HCT116 (cell line): ENCODE measurements at regions not wholly inside any gene's neighbourhood (a gene's known extent, or its start where the extent isn't known, plus 50 kb on each side); places are given as distances from the start of the nearest gene placed in this dataset.

Experiments
- ATAC-seq: fragments of 200-7000 bp; cut with Tn5 transposase; 2 replicates; pipeline ENCODE4 v1.9.1; 2020; ENCODE audit warnings: mild to moderate bottlenecking, moderate library complexity
- BruUV-seq: library from RNA; stranded (reverse); fragments of 400-500 nt; replicated peaks from 2 replicates; lab custom pipeline; 2021; lab: Mats Ljungman, UMichigan
- CTCF ChIA-PET: fragments of 300-600 bp; sonication (Branson Sonifier 250); formaldehyde crosslinking; loops from one replicate; lab custom pipeline; 2021; ENCODE audit warnings: antibody characterized with exemption; lab: Charles Lee
- POLR2A ChIA-PET: fragments of 300-600, 350-600 bp; sonication (Branson Sonifier 250); formaldehyde crosslinking; loops from one replicate; lab custom pipeline; 2021; ENCODE audit warnings: antibody characterized with exemption; lab: Charles Lee
- RAD21 ChIA-PET, 2 experiments: fragments of 300-600 bp; sonication (Branson Sonifier 250); formaldehyde crosslinking; loops; one replicate each; lab custom pipeline; 2023; ENCODE audit warnings: low total read pairs in 2 of 2; ENCODE audit not compliant: uncharacterized antibody in 2 of 2, unreplicated experiment in 2 of 2, low non-redundant PET in 1 of 2; lab: Charles Lee
- DNase-seq: peaks from one replicate; pipeline ENCODE4 v3.0.0-alpha.2; 2010; ENCODE audit warnings: low read depth, low spot score
- H2AFZ ChIP-seq: fragments of 200-600 bp; shearing (Covaris generic), sonication (generic); 2 replicates; pipeline ENCODE4 v1.6.1; 2017; ENCODE audit warnings: low read depth, mixed run types, mixed read lengths, antibody characterized with exemption, low read length; ENCODE audit not compliant: poor library complexity, severe bottlenecking
- H3K27ac ChIP-seq: 2 replicates; pipeline ENCODE4 v1.5.1; 2012; ENCODE audit warnings: low read depth, low read length
- H3K27me3 ChIP-seq: fragments of 200-600 bp; sonication (generic); 2 replicates; pipeline ENCODE4 v1.6.1; 2016; ENCODE audit warnings: mixed run types, low read length, mixed read lengths; ENCODE audit not compliant: insufficient read depth
- H3K36me3 ChIP-seq, 2 experiments: fragments of 200-500 bp in 1 of 2; fragments of 200-600 bp in 1 of 2; sonication (Bioruptor generic) in 1 of 2; sonication (generic) in 1 of 2; 2 replicates each; pipeline versions ENCODE4 v1.5.1 to v1.6.1; 2014 to 2016; ENCODE audit warnings: low read length in 2 of 2, inconsistent platforms in 1 of 2, mixed read lengths in 1 of 2, mixed run types in 1 of 2; ENCODE audit not compliant: insufficient read depth in 2 of 2, control insufficient read depth in 1 of 2
- H3K4me1 ChIP-seq, 2 experiments: fragments of 200-600 bp in 1 of 2; sonication (generic) in 1 of 2; 2 replicates each; pipeline versions ENCODE4 v1.5.1 to v1.6.1; 2012 to 2017; ENCODE audit warnings: low read length in 2 of 2, inconsistent platforms in 1 of 2, mild to moderate bottlenecking in 1 of 2, mixed read lengths in 1 of 2, mixed run types in 1 of 2, moderate library complexity in 1 of 2; ENCODE audit not compliant: insufficient read depth in 2 of 2, control insufficient read depth in 1 of 2
- H3K4me2 ChIP-seq: fragments of 200-600 bp; sonication (generic); 2 replicates; pipeline ENCODE4 v1.6.1; 2017; ENCODE audit warnings: mixed run types, low read length, mixed read lengths
- H3K4me3 ChIP-seq, 2 experiments: fragments of 200-600 bp in 1 of 2; sonication (generic) in 1 of 2; replicated peaks in 1 of 2; 2 replicates each; pipeline ENCODE4 v1.5.1; 2011 to 2016; ENCODE audit warnings: low read length in 2 of 2, control low read depth in 1 of 2, low read depth in 1 of 2, mild to moderate bottlenecking in 1 of 2, mixed read lengths in 1 of 2, mixed run types in 1 of 2
- H3K79me2 ChIP-seq: fragments of 200-600 bp; sonication (generic); 2 replicates; pipeline ENCODE4 v1.6.1; 2017; ENCODE audit warnings: mild to moderate bottlenecking, mixed run types, low read length, moderate library complexity, mixed read lengths; ENCODE audit not compliant: insufficient read depth
- H3K9ac ChIP-seq: fragments of 200-600 bp; sonication (generic); 2 replicates; pipeline ENCODE4 v1.6.1; 2016; ENCODE audit warnings: low read length, mixed read lengths
- H3K9me2 ChIP-seq: fragments of 200-600 bp; sonication (generic), shearing (Covaris generic); 2 replicates; pipeline ENCODE4 v1.6.1; 2017; ENCODE audit warnings: mixed run types, mild to moderate bottlenecking, moderate library complexity; ENCODE audit not compliant: insufficient read depth
- H3K9me3 ChIP-seq, 2 experiments: fragments of 200-500 bp in 1 of 2; fragments of 200-600 bp in 1 of 2; sonication (Bioruptor generic) in 1 of 2; sonication (generic) in 1 of 2; 2 replicates each; pipeline ENCODE4 v1.6.1; 2014 to 2017; ENCODE audit warnings: low read length in 2 of 2, mixed read lengths in 2 of 2, inconsistent platforms in 1 of 2, low read depth in 1 of 2, mild to moderate bottlenecking in 1 of 2, mixed run types in 1 of 2, moderate library complexity in 1 of 2; ENCODE audit not compliant: control insufficient read depth in 1 of 2, insufficient read depth in 1 of 2
- H4K20me1 ChIP-seq: fragments of 200-600 bp; sonication (generic), shearing (Covaris generic); 2 replicates; pipeline ENCODE4 v1.6.1; 2017; ENCODE audit warnings: mixed run types, mild to moderate bottlenecking, moderate library complexity; ENCODE audit not compliant: insufficient read depth
- EGR1 ChIP-seq: IDR thresholded peaks from 2 replicates; pipeline ENCODE4 v1.6.1; 2012; ENCODE audit warnings: low read depth
- FOSL1 ChIP-seq: IDR thresholded peaks from 2 replicates; pipeline ENCODE4 v1.6.1; 2012; ENCODE audit warnings: low read depth
- JUND ChIP-seq: IDR thresholded peaks from 2 replicates; pipeline ENCODE4 v1.6.1; 2012
- POLR2A ChIP-seq: IDR thresholded peaks from 2 replicates; pipeline ENCODE4 v1.7.0; 2011; ENCODE audit warnings: borderline replicate concordance; ENCODE audit not compliant: insufficient read depth, insufficient read length; ENCODE audit errors: extremely low read depth
- POLR2AphosphoS5 ChIP-seq: IDR thresholded peaks from 2 replicates; pipeline ENCODE4 v1.6.1; 2011; ENCODE audit warnings: mild to moderate bottlenecking, low read depth, low read length, moderate library complexity
- SP1 ChIP-seq: IDR thresholded peaks from 2 replicates; pipeline ENCODE4 v1.6.1; 2012; ENCODE audit warnings: low read depth
- SRF ChIP-seq: IDR thresholded peaks from 2 replicates; pipeline ENCODE4 v1.6.1; 2012; ENCODE audit warnings: low read depth
- intact Hi-C: fragments of 100-400 bp; cut with micrococcal nuclease; formaldehyde crosslinking; loops from 2 replicates; pipeline ENCODE4 v1.10.0; 2022
- TF ChIP-seq, protein P1 (sequence below): IDR thresholded peaks from 2 replicates; pipeline ENCODE4 v1.6.1; 2011; ENCODE audit warnings: mild to moderate bottlenecking, low read length, moderate library complexity; ENCODE audit not compliant: insufficient replicate concordance; ENCODE audit errors: extremely low read depth
- TF ChIP-seq, protein P2 (sequence below): IDR thresholded peaks from 2 replicates; pipeline ENCODE4 v1.6.1; 2012

DNA sequence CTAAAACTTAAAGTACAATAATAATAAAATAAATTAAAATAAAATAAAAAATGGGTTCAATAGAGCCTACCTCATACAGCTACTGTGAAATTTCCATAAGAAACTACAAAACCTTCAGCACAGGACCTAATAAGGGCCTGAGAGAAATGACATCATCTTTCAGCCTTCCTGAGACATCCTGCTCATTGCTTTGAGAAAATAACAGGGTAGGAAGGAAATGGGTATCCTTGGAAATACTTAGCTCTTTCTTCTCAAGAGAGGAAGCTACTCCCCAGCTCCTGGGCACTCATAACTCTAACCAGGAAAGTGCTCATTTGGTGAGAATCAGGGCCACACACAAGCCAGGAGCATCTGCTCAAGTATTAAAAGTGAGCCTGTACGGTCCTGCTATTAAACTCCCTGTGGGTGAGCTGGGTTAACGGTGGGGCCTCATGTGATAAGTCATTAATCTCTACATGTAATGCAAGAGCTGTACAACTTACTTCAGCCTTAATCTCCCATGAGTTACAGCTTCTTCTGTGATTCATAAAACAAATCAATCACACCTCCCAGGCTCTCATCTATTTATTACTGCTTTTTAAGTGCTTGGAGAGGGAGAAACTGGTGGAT, 141.4 kb downstream of the MAFB start:
- intact Hi-C loops = no loop called here
- no peak overlapping the region for H3K9ac ChIP-seq
- POLR2A ChIA-PET = no interaction called here
- H2AFZ ChIP-seq = no peak overlapping the region
- RAD21 ChIA-PET = no interaction called here
- no peaks in the 10 kb centered on the region for H3K9me2 ChIP-seq
- H3K4me3 ChIP-seq = no peak overlapping the region
- no peaks in the 10 kb centered on the region for H3K79me2 ChIP-seq
- TF ChIP-seq FOSL1 = no peak
- TF ChIP-seq, protein P1, sequence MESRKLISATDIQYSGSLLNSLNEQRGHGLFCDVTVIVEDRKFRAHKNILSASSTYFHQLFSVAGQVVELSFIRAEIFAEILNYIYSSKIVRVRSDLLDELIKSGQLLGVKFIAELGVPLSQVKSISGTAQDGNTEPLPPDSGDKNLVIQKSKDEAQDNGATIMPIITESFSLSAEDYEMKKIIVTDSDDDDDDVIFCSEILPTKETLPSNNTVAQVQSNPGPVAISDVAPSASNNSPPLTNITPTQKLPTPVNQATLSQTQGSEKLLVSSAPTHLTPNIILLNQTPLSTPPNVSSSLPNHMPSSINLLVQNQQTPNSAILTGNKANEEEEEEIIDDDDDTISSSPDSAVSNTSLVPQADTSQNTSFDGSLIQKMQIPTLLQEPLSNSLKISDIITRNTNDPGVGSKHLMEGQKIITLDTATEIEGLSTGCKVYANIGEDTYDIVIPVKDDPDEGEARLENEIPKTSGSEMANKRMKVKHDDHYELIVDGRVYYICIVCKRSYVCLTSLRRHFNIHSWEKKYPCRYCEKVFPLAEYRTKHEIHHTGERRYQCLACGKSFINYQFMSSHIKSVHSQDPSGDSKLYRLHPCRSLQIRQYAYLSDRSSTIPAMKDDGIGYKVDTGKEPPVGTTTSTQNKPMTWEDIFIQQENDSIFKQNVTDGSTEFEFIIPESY = no peak
- no peak for TF ChIP-seq SP1
- TF ChIP-seq JUND = no peak
- no peak for TF ChIP-seq EGR1
- TF ChIP-seq, protein P2, sequence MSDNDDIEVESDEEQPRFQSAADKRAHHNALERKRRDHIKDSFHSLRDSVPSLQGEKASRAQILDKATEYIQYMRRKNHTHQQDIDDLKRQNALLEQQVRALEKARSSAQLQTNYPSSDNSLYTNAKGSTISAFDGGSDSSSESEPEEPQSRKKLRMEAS = no peak
- BruUV-seq = no TSS peak
- no peak overlapping the region for H3K4me2 ChIP-seq
- H3K27ac ChIP-seq = no peak overlapping the region
- ATAC-seq = no peak
- CTCF ChIA-PET = no interaction called here
- DNase-seq = no peak
- H3K9me3 ChIP-seq = no peaks in the 10 kb centered on the region
- H3K27me3 ChIP-seq = 0 out of 2 replicates have a peak, but pooled peaks cover 3% of the 10 kb centered on the region
- H3K4me1 ChIP-seq = no peaks in the 10 kb centered on the region
- no peaks in the 10 kb centered on the region for H3K36me3 ChIP-seq
- H4K20me1 ChIP-seq = no peaks in the 10 kb centered on the region

DNA sequence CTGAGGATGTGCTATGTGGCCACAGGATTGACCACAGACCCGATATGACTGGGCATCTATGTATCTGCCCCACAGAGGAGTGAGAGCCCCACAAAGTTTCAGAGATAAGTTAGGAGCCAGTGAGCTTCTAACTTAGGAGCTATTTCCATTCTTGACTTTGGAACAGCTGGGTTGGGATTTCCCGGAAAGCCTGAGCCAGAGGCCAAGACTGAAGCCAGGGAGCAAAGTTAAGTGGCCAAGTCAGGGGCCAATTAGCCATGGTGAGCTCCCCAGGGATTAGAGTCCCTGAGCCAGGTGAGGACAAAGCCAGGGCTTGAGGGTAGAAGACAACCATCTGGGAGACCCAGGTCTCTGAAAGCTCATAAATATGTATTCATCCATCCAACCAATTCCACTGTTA, 143.6 kb downstream of the MAFB start:
- Histone ChIP-seq H3K4me1 (no peaks in the 10 kb centered on the region), H3K4me2 (no peak overlapping the region), H2AFZ (no peak overlapping the region), H3K9me2 (no peaks in the 10 kb centered on the region), H3K36me3 (no peaks in the 10 kb centered on the region), H3K4me3 (no peak overlapping the region), H3K9me3 (no peaks in the 10 kb centered on the region), H3K27me3 (peaks cover 12% of the 10 kb centered on the region; the same call in 1 of the 2 replicates), H4K20me1 (no peaks in the 10 kb centered on the region), H3K9ac (no peak overlapping the region), H3K27ac (no peak overlapping the region), H3K79me2 (no peaks in the 10 kb centered on the region)
- intact Hi-C loops = no loop called here
- RAD21 ChIA-PET = no interaction called here
- ATAC-seq (no peak), DNase-seq (no peak)
- CTCF ChIA-PET = no interaction called here
- TF ChIP-seq POLR2A (no peak), SRF (no peak), POLR2AphosphoS5 (no peak)
- BruUV-seq = no TSS peak
- POLR2A ChIA-PET = no interaction called here
